ENCODE measurements at regions not wholly inside any gene's neighbourhood (a gene's known extent, or its start where the extent isn't known, plus 50 kb on each side); places are given as distances from the start of the nearest gene placed in this dataset.

- Mint-ChIP-seq H3K27ac (no peak overlapping the region), H3K9me3 (no peaks in the 10 kb centered on the region), H3K4me3 (no peak overlapping the region), H3K36me3 (ENCODE audit: low read depth) (no peaks in the 10 kb centered on the region), H3K27me3 (ENCODE audit: low read depth) (no peaks in the 10 kb centered on the region), H3K4me1 (ENCODE audit: low read depth) (peaks cover 2% of the 10 kb centered on the region)
Measured at GRCh38 chr14:98899441-98899840, 372.6 kb downstream of the BCL11B start.

DNA sequence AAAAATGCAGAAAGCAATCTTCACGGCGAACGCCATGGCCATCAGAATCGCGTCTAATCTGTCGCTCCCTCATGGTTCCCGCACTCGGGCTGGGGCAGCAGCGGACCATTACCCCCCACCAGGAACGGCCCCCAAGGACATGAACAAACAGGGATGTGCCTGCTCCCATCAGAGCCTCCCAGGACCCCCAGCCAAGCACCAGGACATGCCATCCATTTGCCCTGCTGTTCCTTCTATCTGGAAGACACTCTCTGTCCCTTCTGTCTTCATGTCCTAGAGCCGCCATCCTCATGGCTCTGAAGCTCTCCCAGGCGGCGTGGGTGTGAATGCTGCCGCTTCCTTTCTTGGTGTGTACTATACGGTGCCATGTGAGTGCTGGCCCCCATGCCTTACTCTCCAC, 371.8 kb downstream of the BCL11B start:
- Mint-ChIP-seq H3K27ac (no peak overlapping the region), H3K36me3 (ENCODE audit: low read depth) (no peaks in the 10 kb centered on the region), H3K4me3 (no peak overlapping the region), H3K4me1 (ENCODE audit: low read depth) (peaks cover 2% of the 10 kb centered on the region), H3K27me3 (ENCODE audit: low read depth) (no peaks in the 10 kb centered on the region), H3K9me3 (no peaks in the 10 kb centered on the region)

- no peaks in the 10 kb centered on the region for H3K27me3 Mint-ChIP-seq (ENCODE audit: low read depth)
- H3K27ac Mint-ChIP-seq, result no peak overlapping the region
- no peak overlapping the region for H3K4me3 Mint-ChIP-seq
- H3K9me3 Mint-ChIP-seq, result no peaks in the 10 kb centered on the region
- H3K36me3 Mint-ChIP-seq (ENCODE audit: low read depth), result no peaks in the 10 kb centered on the region
- peaks cover 2% of the 10 kb centered on the region for H3K4me1 Mint-ChIP-seq (ENCODE audit: low read depth)
Measured at GRCh38 chr14:98900798-98901197, 371.2 kb downstream of the BCL11B start.

GRCh38 chr14:98901511-98902205, 370.3 kb downstream of the BCL11B start:
- no peak overlapping the region for H3K27ac Mint-ChIP-seq
- no peaks in the 10 kb centered on the region for H3K27me3 Mint-ChIP-seq (ENCODE audit: low read depth)
- no peaks in the 10 kb centered on the region for H3K36me3 Mint-ChIP-seq (ENCODE audit: low read depth)
- H3K9me3 Mint-ChIP-seq, result no peaks in the 10 kb centered on the region
- H3K4me1 Mint-ChIP-seq (ENCODE audit: low read depth), result peaks cover 2% of the 10 kb centered on the region
- no peak overlapping the region for H3K4me3 Mint-ChIP-seq

- Mint-ChIP-seq H3K4me1 (ENCODE audit: low read depth) (peaks cover 2% of the 10 kb centered on the region), H3K9me3 (no peaks in the 10 kb centered on the region), H3K27me3 (ENCODE audit: low read depth) (no peaks in the 10 kb centered on the region), H3K36me3 (ENCODE audit: low read depth) (no peaks in the 10 kb centered on the region), H3K4me3 (no peak overlapping the region), H3K27ac (no peak overlapping the region)
Measured at GRCh38 chr14:98903371-98903770, 368.6 kb downstream of the BCL11B start.

DNA sequence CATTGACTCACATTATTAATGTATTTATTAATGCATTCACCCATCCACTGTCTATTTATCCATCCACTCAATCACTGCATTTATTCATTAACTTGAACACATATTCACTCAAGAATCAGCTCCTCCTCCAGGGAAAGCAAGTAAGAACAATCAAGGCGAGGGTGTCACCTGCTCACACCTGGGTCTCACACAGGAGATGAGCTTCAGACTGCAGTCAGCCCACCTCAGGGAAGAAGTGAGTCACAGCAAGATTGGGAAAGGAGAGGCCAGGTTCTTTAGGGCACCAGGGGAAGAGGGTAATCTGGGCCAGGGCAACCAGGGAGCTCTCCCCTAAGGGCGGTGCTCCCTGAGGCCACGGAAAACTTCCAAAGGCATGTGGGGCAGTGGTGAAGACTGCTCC, 367.3 kb downstream of the BCL11B start:
- no peak overlapping the region for H3K4me3 Mint-ChIP-seq
- H3K9me3 Mint-ChIP-seq, result no peaks in the 10 kb centered on the region
- H3K27ac Mint-ChIP-seq, result no peak overlapping the region
- no peaks in the 10 kb centered on the region for H3K36me3 Mint-ChIP-seq (ENCODE audit: low read depth)
- peaks cover 2% of the 10 kb centered on the region for H3K4me1 Mint-ChIP-seq (ENCODE audit: low read depth)
- no peaks in the 10 kb centered on the region for H3K27me3 Mint-ChIP-seq (ENCODE audit: low read depth)

- no peak overlapping the region for H3K27ac Mint-ChIP-seq
- no peak overlapping the region for H3K4me3 Mint-ChIP-seq
- H3K9me3 Mint-ChIP-seq, result no peaks in the 10 kb centered on the region
- H3K4me1 Mint-ChIP-seq (ENCODE audit: low read depth), result peaks cover 4% of the 10 kb centered on the region
- H3K36me3 Mint-ChIP-seq (ENCODE audit: low read depth), result no peaks in the 10 kb centered on the region
- H3K27me3 Mint-ChIP-seq (ENCODE audit: low read depth), result peaks cover 7% of the 10 kb centered on the region
Measured at GRCh38 chr14:98906123-98906995, 365.6 kb downstream of the BCL11B start.

GRCh38 chr14:98907271-98907670, 364.7 kb downstream of the BCL11B start:
- H3K4me3 Mint-ChIP-seq, result no peak overlapping the region
- peaks cover 11% of the 10 kb centered on the region for H3K4me1 Mint-ChIP-seq (ENCODE audit: low read depth)
- H3K36me3 Mint-ChIP-seq (ENCODE audit: low read depth), result no peaks in the 10 kb centered on the region
- H3K9me3 Mint-ChIP-seq, result no peaks in the 10 kb centered on the region
- no peak overlapping the region for H3K27ac Mint-ChIP-seq
- H3K27me3 Mint-ChIP-seq (ENCODE audit: low read depth), result peaks cover 7% of the 10 kb centered on the region

DNA sequence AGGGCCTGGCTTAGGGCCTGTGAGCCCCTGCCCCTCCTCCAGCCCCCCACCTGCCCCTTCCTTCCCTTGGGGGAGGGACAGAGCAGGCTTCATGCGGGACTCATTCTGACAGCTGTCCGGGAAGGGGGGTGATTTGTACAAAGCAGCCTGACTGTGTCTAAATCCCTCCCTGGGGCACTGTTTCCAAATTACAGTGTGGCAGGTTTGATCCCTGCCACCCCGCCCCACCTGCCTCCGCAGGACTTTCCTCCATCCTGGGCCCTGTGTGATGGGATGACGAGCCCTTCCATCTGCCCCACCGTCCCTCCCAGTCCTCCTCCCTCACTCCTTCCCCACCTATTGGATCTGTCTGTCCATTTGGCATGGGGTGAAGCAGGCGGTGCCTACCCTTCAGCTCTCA, 363.9 kb downstream of the BCL11B start:
- peaks cover 19% of the 10 kb centered on the region for H3K4me1 Mint-ChIP-seq (ENCODE audit: low read depth)
- H3K9me3 Mint-ChIP-seq, result no peaks in the 10 kb centered on the region
- H3K27me3 Mint-ChIP-seq (ENCODE audit: low read depth), result peaks cover 7% of the 10 kb centered on the region
- no peak overlapping the region for H3K27ac Mint-ChIP-seq
- no peak overlapping the region for H3K4me3 Mint-ChIP-seq
- no peaks in the 10 kb centered on the region for H3K36me3 Mint-ChIP-seq (ENCODE audit: low read depth)

DNA sequence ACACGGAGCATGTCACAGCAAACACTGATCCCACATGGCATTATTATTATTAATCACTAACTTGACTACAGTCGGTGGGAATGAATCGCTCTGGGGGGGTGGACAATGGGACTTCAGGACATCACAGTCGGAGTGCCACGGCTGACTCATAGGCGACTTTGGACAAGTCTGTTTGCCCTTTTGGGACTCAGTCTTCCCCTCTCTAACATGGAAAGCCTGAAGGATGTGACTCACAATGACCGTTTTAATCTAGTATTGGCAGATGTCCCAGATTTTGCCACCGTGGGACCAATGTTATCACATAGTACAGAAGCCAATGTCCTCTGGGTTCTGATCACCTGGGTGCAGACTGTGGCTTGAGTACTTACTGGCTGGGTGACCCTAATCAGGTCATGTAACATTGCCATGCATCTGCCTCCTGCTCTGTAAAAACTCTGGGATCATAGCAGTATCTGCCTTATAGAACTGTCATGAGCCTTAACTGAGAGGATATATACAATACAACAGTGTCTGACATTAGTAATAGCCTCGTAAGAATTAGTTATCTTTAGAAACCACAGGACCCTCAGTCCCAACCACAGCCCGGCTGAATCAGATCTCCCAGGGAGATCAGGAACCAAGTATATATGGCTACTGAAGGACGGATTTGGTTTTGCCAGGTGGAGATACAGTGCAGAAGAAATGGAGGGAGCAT, 362.6 kb downstream of the BCL11B start:
- H3K9me3 Mint-ChIP-seq, result no peaks in the 10 kb centered on the region
- H3K27ac Mint-ChIP-seq, result no peak overlapping the region
- peaks cover 7% of the 10 kb centered on the region for H3K27me3 Mint-ChIP-seq (ENCODE audit: low read depth)
- H3K4me3 Mint-ChIP-seq, result no peak overlapping the region
- peaks cover 28% of the 10 kb centered on the region for H3K4me1 Mint-ChIP-seq (ENCODE audit: low read depth)
- no peaks in the 10 kb centered on the region for H3K36me3 Mint-ChIP-seq (ENCODE audit: low read depth)

- Mint-ChIP-seq H3K4me1 (ENCODE audit: low read depth) (peaks cover 28% of the 10 kb centered on the region), H3K4me3 (no peak overlapping the region), H3K9me3 (no peaks in the 10 kb centered on the region), H3K36me3 (ENCODE audit: low read depth) (no peaks in the 10 kb centered on the region), H3K27me3 (ENCODE audit: low read depth) (peaks cover 7% of the 10 kb centered on the region), H3K27ac (no peak overlapping the region)
Measured at GRCh38 chr14:98910061-98910460, 361.9 kb downstream of the BCL11B start.

DNA sequence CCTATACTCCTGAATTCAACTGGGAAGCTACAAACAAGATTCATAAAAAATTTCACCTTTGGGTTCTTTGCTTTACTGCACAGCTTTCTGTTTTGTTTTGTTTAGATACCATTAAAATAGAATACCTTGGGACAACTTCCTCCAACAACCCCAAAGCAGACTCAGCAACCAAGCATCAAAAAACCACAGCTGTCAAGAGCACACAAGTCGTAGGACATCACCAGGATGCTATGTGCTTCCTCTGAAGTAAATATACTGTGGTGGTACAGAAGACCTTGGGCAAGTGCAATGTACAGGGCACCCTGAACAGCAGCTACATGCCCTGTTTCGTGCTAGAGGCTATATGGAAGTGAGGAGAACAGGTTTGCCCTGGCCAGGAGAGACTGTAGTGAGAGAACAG, 359.3 kb downstream of the BCL11B start:
- Mint-ChIP-seq H3K4me3 (no peak overlapping the region), H3K27ac (peak overlapping the region; percentile 67), H3K27me3 (ENCODE audit: low read depth) (peaks cover 15% of the 10 kb centered on the region), H3K9me3 (no peaks in the 10 kb centered on the region), H3K36me3 (ENCODE audit: low read depth) (no peaks in the 10 kb centered on the region), H3K4me1 (ENCODE audit: low read depth) (peaks cover 33% of the 10 kb centered on the region)

DNA sequence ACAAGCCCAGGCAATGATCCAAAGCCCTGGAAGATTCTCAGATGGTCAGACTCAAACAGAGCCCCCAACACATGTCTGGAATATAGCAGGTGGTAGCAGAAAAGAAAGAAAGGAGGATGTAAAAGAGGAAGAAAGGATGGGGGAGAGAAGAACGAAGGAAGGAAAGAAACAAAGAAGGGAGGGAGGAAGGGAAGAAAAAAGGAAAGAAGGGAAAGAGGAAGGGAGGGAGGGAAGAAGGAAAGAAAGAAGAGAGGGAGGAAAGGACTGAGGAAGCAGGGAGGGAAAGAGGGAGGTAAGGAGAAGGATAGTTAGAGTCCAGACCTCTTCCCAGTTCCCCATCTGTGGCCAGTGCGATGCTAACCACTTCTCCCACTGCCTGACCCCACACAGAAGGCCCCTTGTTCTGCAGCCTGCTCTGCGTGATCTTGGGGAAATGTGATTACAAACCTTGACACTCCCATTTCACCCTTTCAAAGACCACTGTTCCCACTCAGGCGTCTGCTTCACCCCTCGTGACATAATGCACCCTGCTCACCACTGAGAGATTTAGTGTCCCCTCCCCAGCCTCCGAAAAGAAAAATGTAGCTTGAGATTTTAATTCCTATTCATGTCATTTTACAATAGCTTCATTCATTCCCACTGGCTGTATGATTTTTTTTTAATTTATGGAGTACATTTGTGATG, 357.9 kb downstream of the BCL11B start:
- Mint-ChIP-seq H3K4me1 (ENCODE audit: low read depth) (peaks cover 33% of the 10 kb centered on the region), H3K27ac (no peak overlapping the region), H3K36me3 (ENCODE audit: low read depth) (no peaks in the 10 kb centered on the region), H3K4me3 (no peak overlapping the region), H3K27me3 (ENCODE audit: low read depth) (peaks cover 15% of the 10 kb centered on the region), H3K9me3 (no peaks in the 10 kb centered on the region)

DNA sequence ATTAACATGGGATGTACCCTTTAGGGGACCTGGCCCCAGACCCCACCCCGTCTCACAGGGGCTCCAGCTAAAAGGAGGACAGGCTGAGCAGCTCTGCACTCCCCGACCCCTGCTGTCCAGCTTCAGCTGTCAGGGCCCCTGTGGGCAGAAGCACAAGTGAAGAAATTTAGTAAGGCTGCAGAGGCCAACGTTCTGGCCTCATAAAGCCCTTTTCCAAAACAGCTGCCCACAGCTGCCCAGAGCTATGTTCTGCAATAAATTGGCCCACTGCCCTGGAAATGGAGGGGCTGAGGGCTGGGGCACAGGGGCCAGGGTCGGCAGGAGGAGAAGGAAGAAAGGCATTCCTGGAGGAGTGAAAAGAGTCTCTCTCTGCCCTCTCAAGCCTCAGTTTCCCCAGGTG, 357.1 kb downstream of the BCL11B start:
- no peak overlapping the region for H3K27ac Mint-ChIP-seq
- peaks cover 31% of the 10 kb centered on the region for H3K4me1 Mint-ChIP-seq (ENCODE audit: low read depth)
- no peaks in the 10 kb centered on the region for H3K36me3 Mint-ChIP-seq (ENCODE audit: low read depth)
- H3K9me3 Mint-ChIP-seq, result no peaks in the 10 kb centered on the region
- H3K4me3 Mint-ChIP-seq, result no peak overlapping the region
- H3K27me3 Mint-ChIP-seq (ENCODE audit: low read depth), result peaks cover 15% of the 10 kb centered on the region

Data from T-helper 1 cell treated with Interleukin-12 subunit alpha and Interleukin-12 subunit beta and Interleukin-4 antibody, amounts not matched to agents 30 μg/mL and 1 μg/mL, for 36 hours (primary cell).